BLaER1 treated with 17β-estradiol and CSF1 and Interleukin-3, amounts not matched to agents 10 nM and 100 nM (cell line): ENCODE measurements at regions not wholly inside any gene's neighbourhood (a gene's known extent, or its start where the extent isn't known, plus 50 kb on each side); places are given as distances from the start of the nearest gene placed in this dataset.

Experiments
- H3K27ac ChIP-seq, 11 experiments: shearing (Covaris generic); formaldehyde crosslinking; 2 replicates each; pipeline ENCODE4 v1.8.1; 2022
- H3K27me3 ChIP-seq, 11 experiments: shearing (Covaris generic); formaldehyde crosslinking; 2 replicates each; pipeline ENCODE4 v1.8.1; 2022
- H3K36me3 ChIP-seq, 11 experiments: shearing (Covaris generic); formaldehyde crosslinking; 2 replicates each; pipeline ENCODE4 v1.8.1; 2022
- H3K4me1 ChIP-seq, 10 experiments: shearing (Covaris generic); formaldehyde crosslinking; 2 replicates each; pipeline ENCODE4 v1.8.1; 2022
- H3K4me2 ChIP-seq, 11 experiments: shearing (Covaris generic); formaldehyde crosslinking; 2 replicates each; pipeline ENCODE4 v1.8.1; 2022
- H3K4me3 ChIP-seq, 10 experiments: shearing (Covaris generic); formaldehyde crosslinking; 2 replicates each; pipeline ENCODE4 v1.8.1; 2022
- H3K9ac ChIP-seq, 11 experiments: shearing (Covaris generic); formaldehyde crosslinking; 2 replicates each; pipeline ENCODE4 v1.8.1; 2022
- H3K9me3 ChIP-seq, 11 experiments: shearing (Covaris generic); formaldehyde crosslinking; replicated peaks in 1 of 11; 2 replicates each; pipeline ENCODE4 v1.8.1; 2022
- H4K20me1 ChIP-seq, 11 experiments: shearing (Covaris generic); formaldehyde crosslinking; 2 replicates each; pipeline ENCODE4 v1.8.1; 2022
- Cebpa-rat ChIP-seq, 11 experiments: shearing (Covaris generic); IDR thresholded peaks; 2 replicates each; pipeline ENCODE4 v1.8.1; 2022

DNA sequence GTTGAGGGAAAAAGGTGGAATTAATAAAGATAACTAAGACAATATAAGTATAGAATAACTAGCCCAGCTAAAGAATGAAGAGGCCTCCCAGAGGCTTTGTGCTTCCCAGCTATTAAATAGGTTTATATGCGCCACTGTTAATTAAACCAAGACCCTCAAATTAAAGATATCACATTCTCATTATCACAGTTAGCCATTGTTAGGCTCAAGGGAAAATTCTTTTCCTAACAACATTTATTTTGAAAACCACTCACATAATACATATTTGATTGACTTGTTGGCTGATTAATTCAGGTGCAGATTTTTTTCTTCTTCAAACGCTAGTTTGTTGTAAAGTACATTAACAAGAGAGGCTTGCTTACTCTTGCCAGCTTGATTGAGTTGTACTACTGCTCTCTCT is 216.8 kb upstream of the TRAM1L1 start:
- Histone ChIP-seq H3K27ac (no peak overlapping the region), H3K9ac (no peak overlapping the region), H3K4me3 (no peak overlapping the region), H3K27me3 (no peaks in the 10 kb centered on the region), H3K9me3 (no peaks in the 10 kb centered on the region), H3K4me1 (no peaks in the 10 kb centered on the region), H3K36me3 (no peaks in the 10 kb centered on the region), H3K4me2 (no peak overlapping the region), H4K20me1 (no peaks in the 10 kb centered on the region)
- no peak for TF ChIP-seq Cebpa-rat (IDR thresholded peaks at IDR 0.05)

GRCh38 chr4:117311215-117311614 is 225.8 kb upstream of the TRAM1L1 start:
- no peaks in the 10 kb centered on the region for H3K27me3 ChIP-seq
- no peaks in the 10 kb centered on the region for H3K36me3 ChIP-seq
- H3K9ac ChIP-seq, result no peak overlapping the region
- H3K27ac ChIP-seq, result no peak overlapping the region
- no peaks in the 10 kb centered on the region for H3K4me1 ChIP-seq
- no peak for TF ChIP-seq Cebpa-rat (IDR thresholded peaks at IDR 0.05)
- H3K4me3 ChIP-seq, result no peak overlapping the region
- H3K4me2 ChIP-seq, result no peak overlapping the region
- H3K9me3 ChIP-seq, result no peaks in the 10 kb centered on the region
- no peaks in the 10 kb centered on the region for H4K20me1 ChIP-seq

DNA sequence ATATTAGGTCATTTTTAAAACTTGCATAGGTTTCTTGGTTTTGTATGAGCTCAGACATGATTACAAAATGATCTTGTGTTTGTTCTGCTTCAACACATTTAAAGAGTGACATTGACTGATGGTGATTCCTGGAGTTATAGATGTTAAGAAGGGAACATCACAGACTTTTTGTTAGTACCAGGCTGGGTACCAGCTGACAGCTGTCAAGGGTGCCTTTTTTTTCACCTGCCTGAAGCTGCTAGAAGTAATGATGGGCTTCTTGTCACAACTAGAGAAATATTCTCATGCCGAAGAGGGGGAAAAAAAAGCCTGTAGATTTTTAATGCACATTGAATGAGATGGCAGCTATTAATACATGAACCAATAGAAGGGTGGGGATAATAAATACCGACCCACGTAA is 226.6 kb upstream of the TRAM1L1 start:
- H3K9me3 ChIP-seq, result no peaks in the 10 kb centered on the region
- no peak overlapping the region for H3K9ac ChIP-seq
- no peak overlapping the region for H3K4me2 ChIP-seq
- no peaks in the 10 kb centered on the region for H4K20me1 ChIP-seq
- H3K36me3 ChIP-seq, result no peaks in the 10 kb centered on the region
- H3K4me1 ChIP-seq, result no peaks in the 10 kb centered on the region
- H3K4me3 ChIP-seq, result no peak overlapping the region
- no peaks in the 10 kb centered on the region for H3K27me3 ChIP-seq
- H3K27ac ChIP-seq, result no peak overlapping the region
- TF ChIP-seq Cebpa-rat (IDR thresholded peaks at IDR 0.05), result no peak

- no peak overlapping the region for H3K4me2 ChIP-seq
- no peaks in the 10 kb centered on the region for H4K20me1 ChIP-seq
- no peaks in the 10 kb centered on the region for H3K9me3 ChIP-seq
- no peaks in the 10 kb centered on the region for H3K36me3 ChIP-seq
- TF ChIP-seq Cebpa-rat (IDR thresholded peaks at IDR 0.05), result no peak
- H3K27me3 ChIP-seq, result no peaks in the 10 kb centered on the region
- no peaks in the 10 kb centered on the region for H3K4me1 ChIP-seq
- no peak overlapping the region for H3K27ac ChIP-seq
- no peak overlapping the region for H3K9ac ChIP-seq
- H3K4me3 ChIP-seq, result no peak overlapping the region
Measured at GRCh38 chr4:117324851-117325491, 239.6 kb upstream of the TRAM1L1 start.

GRCh38 chr4:117326091-117326490 is 240.7 kb upstream of the TRAM1L1 start:
- Histone ChIP-seq H3K36me3 (no peaks in the 10 kb centered on the region), H3K4me2 (no peak overlapping the region), H3K27me3 (no peaks in the 10 kb centered on the region), H3K27ac (no peak overlapping the region), H4K20me1 (no peaks in the 10 kb centered on the region), H3K9me3 (no peaks in the 10 kb centered on the region), H3K4me1 (no peaks in the 10 kb centered on the region), H3K4me3 (no peak overlapping the region), H3K9ac (no peak overlapping the region)
- no peak for TF ChIP-seq Cebpa-rat (IDR thresholded peaks at IDR 0.05)

DNA sequence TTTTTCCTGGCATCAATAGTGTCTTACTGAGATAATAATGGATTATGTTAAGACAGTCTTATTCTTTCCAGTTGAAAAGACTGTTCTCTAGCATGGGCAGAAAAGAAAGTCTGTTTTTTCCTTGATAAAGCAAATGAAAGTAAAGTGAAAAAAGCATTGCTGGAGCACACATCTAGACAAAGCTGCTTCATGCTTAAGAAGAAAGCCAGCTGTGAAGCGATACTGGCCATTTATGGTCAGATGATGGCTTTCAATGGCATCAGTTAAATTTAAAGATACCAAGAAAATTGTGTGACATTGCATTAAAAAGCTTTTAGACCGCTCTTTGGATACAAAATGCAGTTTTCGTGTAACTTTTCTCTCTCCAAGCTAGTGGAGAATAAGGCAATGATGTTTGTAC is 242.1 kb upstream of the TRAM1L1 start:
- H3K27ac ChIP-seq, result no peak overlapping the region
- H3K4me3 ChIP-seq, result no peak overlapping the region
- no peaks in the 10 kb centered on the region for H3K36me3 ChIP-seq
- no peak for TF ChIP-seq Cebpa-rat (IDR thresholded peaks at IDR 0.05)
- no peaks in the 10 kb centered on the region for H3K27me3 ChIP-seq
- no peak overlapping the region for H3K9ac ChIP-seq
- H3K4me1 ChIP-seq, result no peaks in the 10 kb centered on the region
- H3K4me2 ChIP-seq, result no peak overlapping the region
- no peaks in the 10 kb centered on the region for H4K20me1 ChIP-seq
- H3K9me3 ChIP-seq, result no peaks in the 10 kb centered on the region

- TF ChIP-seq Cebpa-rat (IDR thresholded peaks at IDR 0.05), result no peak
- Histone ChIP-seq H3K4me2 (no peak overlapping the region), H4K20me1 (no peaks in the 10 kb centered on the region), H3K27me3 (no peaks in the 10 kb centered on the region), H3K4me1 (no peaks in the 10 kb centered on the region), H3K36me3 (no peaks in the 10 kb centered on the region), H3K9ac (no peak overlapping the region), H3K9me3 (no peaks in the 10 kb centered on the region), H3K27ac (no peak overlapping the region), H3K4me3 (no peak overlapping the region)
Measured at GRCh38 chr4:117328333-117328732, 243.0 kb upstream of the TRAM1L1 start.

DNA sequence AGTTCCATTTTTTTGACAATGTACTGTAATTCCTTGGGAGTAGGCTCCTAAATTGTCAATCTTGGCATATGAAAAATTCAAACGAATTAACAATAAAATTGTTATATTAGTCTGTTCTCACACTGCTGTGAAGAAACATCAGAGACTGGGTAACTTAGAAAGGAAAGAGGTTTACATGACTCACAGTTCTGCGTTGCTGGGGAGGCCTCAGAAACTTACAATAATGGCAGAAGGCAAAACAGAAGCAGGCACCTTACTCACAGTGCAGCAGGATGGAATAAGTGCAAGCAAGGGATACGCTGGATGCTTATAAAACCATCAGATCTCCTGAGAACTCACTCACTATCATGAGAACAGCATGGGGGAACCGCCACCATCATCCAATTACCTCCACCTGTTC is 246.4 kb upstream of the TRAM1L1 start:
- Histone ChIP-seq H3K4me2 (no peak overlapping the region), H3K27me3 (no peaks in the 10 kb centered on the region), H3K27ac (no peak overlapping the region), H4K20me1 (no peaks in the 10 kb centered on the region), H3K4me1 (no peaks in the 10 kb centered on the region), H3K36me3 (no peaks in the 10 kb centered on the region), H3K9me3 (no peaks in the 10 kb centered on the region), H3K9ac (no peak overlapping the region), H3K4me3 (no peak overlapping the region)
- no peak for TF ChIP-seq Cebpa-rat (IDR thresholded peaks at IDR 0.05)

DNA sequence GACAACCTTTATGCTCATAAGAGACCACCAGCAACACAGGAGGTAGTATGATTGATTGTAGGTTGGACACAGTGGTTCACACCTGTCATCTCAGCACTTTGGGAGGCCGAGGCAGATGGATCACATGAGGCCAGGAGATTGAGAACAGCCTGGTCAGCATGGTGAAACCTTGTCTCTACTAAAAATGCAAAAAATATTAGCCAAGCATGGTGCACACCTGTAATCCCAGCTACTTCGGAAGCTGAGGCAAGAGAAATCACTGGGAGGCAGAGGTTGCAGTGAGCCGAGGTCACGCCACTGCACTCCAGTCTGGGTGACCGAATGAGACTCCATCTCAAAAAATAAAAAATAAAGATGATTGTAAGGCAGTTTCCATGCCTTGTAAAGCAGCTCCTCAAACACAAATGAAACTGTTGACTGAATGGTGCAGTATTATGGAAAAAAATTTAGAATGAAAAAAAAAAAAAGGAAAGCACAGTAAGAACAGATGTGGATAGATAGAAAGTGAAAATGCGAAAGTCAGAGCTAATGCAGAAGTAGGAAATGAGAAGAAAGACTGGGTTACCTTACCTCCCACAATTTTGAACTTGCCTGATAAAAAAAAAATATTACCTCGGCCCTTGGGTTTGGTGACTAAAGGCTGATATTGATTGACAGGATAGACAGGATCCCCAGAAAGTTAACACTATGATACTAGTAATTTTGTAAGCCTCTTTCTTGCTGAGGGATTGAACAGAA is 249.2 kb upstream of the TRAM1L1 start:
- TF ChIP-seq Cebpa-rat (IDR thresholded peaks at IDR 0.05), result no peak
- no peak overlapping the region for H3K4me2 ChIP-seq
- H3K27me3 ChIP-seq, result no peaks in the 10 kb centered on the region
- no peaks in the 10 kb centered on the region for H3K9me3 ChIP-seq
- H3K9ac ChIP-seq, result no peak overlapping the region
- no peak overlapping the region for H3K27ac ChIP-seq
- H3K36me3 ChIP-seq, result no peaks in the 10 kb centered on the region
- no peaks in the 10 kb centered on the region for H3K4me1 ChIP-seq
- H4K20me1 ChIP-seq, result no peaks in the 10 kb centered on the region
- H3K4me3 ChIP-seq, result no peak overlapping the region

DNA sequence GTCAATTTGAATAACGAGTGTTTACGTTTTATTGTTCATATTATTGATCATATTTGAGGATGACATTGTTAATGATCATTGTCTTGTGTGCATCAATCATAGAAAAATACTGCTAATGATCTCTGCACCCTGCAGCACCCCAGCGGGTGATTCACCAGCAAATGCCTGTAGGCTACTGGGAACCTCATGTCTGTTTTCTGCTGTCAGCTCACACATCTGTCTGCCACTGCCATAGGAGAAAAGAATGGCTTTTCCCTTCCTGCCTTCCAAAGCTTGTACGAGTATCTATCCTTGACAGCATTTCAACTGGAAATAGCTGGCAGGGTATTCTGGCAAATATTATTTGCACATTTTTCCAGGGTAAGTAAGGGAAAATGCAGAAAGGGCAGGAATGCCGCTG is 272.1 kb upstream of the TRAM1L1 start:
- Histone ChIP-seq H3K4me1 (no peaks in the 10 kb centered on the region), H3K4me2 (no peak overlapping the region), H3K4me3 (no peak overlapping the region), H3K36me3 (no peaks in the 10 kb centered on the region), H3K9ac (no peak overlapping the region), H4K20me1 (no peaks in the 10 kb centered on the region), H3K9me3 (no peaks in the 10 kb centered on the region), H3K27me3 (no peaks in the 10 kb centered on the region), H3K27ac (no peak overlapping the region)
- TF ChIP-seq Cebpa-rat (IDR thresholded peaks at IDR 0.05), result no peak
